Raji (cell line): ENCODE measurements at regions not wholly inside any gene's neighbourhood (a gene's known extent, or its start where the extent isn't known, plus 50 kb on each side); places are given as distances from the start of the nearest gene placed in this dataset.

ENCODE experiments used
- POLR2A ChIP-seq: IDR thresholded peaks from 2 replicates; pipeline ENCODE4 v1.6.1; 2011; ENCODE audit warnings: low read depth, low read length, control low read depth; ENCODE audit not compliant: insufficient read depth

DNA sequence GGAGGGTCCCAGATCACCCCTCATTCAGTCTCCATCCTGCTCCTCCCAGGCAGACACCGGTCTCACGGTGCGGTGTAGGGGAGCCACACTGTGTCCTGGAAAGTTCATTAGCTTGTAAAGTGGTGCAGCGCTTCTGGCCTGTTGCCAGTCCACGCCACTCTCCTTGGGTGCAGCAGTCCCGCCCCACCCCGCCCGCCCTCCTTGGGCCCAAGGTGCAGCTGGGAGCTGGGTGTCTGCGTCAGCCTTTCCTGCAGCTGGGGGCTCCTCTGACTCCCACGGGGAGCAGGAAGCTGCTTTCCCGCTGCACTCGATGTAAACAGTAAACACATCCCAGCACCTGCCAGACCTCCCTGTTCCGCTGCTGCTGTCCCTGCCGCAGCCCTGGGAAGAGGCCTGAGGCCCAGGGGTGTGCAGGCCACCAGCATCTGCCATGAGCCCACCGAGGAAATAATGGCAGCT, 53.8 kb upstream of the ASB18 start:
- no peak for TF ChIP-seq POLR2A

DNA sequence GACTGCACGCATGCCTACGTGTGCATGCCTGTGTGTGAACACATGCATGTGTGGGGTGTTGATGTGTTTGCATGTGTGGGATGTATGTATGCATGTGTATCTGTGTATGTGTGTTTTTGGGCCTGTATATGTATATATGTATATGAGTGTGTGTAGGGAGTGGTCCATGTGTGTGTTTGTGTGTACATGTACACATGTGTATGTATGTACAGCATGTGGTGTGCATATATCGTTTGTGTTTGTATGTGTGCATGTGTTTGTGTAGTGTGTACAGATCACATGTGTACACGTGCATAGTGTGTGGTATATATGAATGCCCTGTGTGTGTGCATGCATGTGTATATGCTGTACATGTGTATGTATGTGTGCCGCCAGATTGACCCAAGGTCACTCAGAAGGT, 54.2 kb upstream of the ASB18 start:
- TF ChIP-seq POLR2A = no peak

DNA sequence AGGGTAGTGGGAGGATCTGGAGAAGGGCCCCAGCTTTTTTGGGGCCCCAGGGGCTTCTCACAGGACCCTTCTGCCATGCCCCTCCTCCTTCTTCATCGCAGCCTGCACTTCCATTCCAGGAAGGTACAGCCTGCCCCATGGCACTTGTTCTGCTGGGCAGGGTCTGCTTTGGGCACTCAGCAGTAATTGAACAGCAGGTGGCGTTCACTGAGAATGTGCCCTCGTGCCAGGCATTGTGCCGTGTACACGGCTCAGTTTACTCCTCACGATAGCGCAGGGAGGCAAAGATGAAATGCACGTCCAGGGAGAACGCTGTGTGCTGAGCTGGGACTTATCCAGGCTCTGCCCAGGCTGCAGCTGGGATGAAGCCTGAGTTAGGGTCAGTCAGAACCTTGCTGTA, 54.8 kb upstream of the ASB18 start:
- no peak for TF ChIP-seq POLR2A

DNA sequence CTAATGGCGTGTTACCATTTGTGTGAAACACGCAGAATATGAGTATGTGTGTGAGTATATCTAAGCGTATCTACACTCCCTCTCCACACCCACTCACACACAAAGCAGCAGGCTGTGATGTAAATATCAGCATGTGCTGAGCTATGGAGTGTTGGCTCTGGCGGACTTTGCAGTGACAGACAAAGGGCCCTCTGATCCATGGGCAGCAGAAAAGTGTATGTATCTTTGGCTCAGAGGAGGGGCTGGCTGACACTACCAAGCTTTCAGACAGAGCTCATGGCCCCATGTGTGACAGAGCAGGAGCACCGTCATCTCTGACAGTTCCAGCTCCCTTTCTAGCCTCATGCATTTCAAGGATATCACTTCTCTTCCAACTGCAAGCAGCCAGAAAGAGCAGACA, 57.2 kb upstream of the ASB18 start:
- no peak for TF ChIP-seq POLR2A

DNA sequence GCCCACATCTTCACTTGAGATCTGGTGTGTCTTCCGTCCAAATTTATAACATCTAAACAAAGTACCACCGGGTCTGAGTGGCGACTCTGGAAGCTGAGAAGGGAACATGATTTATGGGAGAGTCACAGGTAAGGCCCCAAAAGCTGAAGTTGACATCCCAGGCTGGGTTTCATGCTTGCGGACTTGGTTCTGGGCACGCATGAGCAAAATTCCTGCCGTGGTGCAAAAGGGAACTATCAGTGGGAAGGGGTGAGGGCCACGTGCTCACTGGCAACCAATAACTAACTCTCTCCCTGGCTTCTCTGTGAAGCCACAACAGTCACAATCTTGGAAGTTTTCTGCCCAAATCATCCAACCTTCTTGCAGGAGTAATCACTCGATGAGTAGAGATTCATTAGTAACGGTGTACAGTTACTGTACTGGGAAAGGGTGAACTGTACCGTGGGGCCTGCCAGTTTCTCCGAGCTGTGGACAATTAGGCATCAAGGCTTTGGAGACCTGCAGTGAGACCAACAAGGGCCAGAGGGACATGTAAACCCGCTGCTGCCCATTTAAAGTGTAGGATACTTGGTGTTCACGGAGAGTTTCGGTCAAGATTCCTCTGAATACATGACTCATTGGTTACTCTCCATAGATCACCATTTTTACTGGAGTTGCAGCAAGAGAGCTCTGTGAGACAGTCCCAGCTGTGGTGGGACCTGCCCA, 69.4 kb upstream of the ASB18 start:
- no peak for TF ChIP-seq POLR2A

DNA sequence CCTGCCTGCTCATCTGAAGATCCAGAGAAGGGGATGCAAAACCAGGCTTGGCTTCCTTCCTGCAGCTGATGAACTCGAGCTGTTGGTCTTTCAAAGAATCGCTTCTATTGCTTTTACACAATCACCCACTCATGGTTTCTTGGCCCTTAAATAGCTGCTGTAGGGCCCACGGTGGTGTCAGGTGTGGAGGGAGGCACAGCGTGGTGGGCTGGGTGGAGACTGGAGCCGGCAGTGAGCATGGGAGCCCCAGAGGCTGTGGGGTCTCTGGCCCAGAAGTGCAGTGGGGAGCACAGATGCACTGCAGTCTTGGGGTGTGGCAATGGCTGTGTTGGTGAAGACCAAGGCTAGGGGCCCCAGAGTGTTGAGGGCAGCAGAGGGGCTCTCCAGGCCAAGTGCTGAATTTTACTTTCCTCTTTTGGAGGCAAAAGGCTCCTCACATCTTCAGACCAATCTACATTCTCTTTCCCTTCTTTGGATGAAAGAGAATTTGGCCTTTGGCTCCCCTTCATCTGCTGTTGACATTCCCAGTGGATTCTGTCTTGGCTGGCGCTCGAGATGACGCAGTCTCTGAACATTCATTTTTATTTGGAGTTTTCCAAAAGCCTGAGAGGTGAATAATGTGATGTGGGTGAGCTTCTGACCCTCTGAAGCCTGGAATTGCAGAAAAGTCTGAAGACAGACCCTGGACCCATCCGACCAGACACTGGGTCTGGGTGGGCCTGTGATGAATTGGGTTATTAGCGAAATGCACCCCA, 70.1 kb upstream of the ASB18 start:
- TF ChIP-seq POLR2A = no peak

DNA sequence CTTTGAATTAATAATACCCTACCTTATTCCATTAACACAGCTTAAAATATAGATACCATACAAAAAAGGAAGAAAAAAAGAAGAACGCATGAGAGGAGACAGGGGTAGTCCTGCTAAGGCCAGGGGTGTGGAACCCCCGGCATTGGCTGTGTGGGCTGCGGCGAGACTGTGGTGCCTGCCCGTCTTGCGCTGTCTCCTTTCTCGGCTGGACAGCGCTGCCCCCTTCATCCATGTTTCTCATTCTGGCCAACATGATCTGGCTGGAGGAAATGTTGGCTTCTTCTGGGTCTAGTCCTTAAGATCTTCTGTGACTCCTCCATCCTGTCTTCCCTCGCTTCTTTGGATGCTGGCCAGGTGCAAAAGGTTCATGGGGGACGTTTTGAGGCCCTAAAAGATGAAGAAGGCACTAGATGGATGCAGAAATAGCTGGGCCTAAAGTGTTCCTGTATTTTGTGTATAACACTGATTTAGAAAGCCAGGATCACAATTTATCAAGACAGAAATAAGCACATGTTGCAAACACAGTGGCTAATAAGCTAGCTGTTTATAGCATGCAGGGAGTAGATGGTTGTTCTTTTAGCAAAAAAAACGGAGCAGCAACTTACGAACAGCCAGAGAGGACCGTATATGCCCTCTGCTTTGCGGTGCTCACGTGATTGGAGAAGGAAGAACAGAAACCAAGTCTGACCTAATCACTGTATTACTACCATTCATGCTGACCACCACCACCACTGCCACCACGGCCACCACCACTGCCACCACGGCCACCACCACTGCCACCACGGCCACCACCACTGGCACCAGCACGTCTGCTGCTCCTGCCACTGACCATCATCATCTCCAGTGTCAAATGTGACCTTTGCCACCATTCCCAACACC, 71.7 kb upstream of the ASB18 start:
- no peak for TF ChIP-seq POLR2A

DNA sequence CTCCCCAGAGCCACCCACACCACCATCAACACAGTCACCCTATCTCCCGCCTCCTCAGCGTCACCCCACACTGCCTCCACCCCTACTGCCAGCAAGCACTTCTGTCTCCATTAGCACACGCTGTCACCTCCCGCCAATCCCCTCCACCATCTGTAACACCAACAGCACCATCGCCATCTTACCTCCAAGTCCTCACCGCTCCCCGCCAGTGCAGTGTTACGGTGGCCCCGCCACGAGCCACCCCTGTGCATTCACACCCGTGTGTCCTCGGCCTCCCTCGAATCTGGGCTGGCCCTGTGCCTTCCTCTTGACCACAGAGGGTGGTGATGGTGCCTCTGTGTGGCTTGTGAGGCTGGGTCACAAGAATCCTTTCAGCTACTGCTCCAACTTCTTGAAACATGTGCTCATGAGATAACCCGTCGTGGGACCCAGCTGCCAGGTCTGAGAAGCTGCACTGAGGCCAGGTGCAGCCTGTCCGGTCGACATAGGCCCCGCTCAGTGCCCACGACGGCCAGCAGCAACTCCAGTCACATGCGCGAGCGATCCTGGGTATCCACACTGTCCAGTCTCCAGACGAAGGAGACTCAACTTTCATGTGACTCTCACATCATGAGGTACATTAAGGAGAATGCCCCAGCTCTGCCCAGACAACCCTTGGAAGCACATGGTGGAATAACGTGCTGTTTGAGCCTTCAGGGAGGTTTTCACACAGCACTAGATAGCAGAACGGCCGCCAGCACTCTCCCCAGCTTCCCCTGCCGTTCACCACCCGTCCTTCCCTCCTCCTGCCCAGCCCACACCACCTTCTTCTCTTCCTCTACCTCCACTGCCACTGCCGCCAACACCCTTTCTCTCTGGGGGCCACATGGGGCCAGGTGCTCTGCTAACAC, 72.6 kb upstream of the ASB18 start:
- no peak for TF ChIP-seq POLR2A

DNA sequence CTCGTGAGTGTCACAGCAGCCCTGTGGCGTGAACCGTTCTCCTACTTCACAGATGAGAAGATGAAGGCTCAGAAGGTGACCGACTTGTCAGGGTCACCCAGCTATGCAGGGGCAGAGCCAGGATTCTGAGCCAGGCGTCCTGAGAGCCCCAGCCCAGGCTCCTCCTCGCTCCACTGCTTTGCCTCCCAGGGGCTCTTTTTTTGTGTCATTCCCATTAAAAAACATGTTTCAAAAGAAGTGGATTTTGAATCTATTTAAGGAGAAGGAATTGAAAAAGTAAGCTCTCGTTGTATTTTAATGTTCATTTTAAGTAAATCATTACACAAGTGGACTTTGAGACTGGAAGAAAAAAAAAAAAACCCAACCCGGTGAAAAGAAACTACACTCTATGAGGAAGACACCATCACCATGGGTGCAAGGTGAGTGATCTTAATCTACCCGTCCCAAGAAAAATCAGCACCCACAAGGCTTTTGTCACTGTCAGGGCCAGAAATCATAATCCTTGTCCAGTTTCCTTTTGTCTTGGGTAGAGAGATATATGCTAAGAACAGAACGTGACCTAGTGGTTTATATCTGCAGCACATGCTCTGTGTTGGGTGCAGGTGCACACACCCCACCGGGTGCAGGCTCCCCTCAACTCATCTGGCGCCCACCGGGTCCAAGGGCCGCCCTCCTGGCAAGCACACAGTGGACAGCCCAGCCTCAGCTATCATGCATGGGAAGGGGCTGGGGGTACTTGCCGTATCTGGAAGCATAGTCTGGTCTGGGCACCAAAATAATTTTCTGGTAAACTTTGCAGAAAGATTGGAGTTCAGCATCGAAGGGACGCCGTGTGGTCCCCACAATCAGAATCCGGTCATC, 73.5 kb upstream of the ASB18 start:
- TF ChIP-seq POLR2A = no peak

DNA sequence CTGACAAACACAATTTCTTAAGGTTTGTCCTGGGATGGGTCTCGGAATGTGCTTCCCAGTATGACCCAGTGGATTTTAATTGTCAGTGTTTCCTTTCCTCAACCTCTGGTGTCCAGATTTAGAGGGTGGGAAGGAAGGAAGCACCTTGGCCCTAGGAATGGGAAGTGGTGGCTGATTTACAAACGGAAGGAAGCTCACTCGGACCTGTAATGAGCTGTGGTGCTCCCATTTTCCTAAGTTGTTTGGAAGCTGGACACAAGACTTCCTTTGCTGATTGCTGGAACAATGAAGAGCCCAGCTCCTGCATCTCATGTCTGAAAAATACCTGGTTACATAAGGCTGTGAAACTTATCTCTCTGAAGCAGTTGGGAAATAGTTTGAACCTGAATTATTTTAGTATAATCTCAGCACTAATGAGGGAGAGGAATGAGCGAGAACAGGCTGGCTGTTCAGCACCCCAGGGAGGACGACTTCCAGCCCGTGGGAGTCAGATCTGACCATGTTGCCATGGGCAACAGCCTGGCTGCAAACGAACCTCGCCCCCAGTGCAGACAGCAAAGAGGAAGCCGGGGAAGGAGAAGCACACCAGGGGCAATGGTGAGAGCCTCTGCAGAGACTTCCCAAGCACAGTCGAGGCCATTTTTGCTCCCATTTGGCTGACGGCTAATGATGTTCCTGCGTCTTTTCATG, 74.4 kb upstream of the ASB18 start:
- TF ChIP-seq POLR2A = no peak

DNA sequence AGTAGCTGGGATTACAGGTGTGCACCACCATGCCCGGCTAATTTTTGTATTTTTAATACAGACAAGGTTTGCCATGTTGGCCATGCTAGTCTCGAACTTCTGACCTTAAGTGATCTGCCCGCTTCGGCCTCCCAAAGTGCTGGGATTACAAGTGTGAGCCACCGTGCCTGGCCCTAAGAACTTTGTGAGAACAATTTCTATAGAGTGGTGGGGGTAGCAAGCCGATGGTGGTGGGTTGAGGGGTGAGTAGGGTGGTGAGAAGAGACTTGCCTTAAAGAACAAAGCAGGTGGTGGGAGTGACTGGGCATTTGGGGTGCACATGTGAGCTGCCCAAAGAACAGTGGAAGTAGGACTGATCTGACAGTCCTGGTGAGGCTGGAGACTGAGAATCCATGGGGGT, 76.0 kb upstream of the ASB18 start:
- no peak for TF ChIP-seq POLR2A

DNA sequence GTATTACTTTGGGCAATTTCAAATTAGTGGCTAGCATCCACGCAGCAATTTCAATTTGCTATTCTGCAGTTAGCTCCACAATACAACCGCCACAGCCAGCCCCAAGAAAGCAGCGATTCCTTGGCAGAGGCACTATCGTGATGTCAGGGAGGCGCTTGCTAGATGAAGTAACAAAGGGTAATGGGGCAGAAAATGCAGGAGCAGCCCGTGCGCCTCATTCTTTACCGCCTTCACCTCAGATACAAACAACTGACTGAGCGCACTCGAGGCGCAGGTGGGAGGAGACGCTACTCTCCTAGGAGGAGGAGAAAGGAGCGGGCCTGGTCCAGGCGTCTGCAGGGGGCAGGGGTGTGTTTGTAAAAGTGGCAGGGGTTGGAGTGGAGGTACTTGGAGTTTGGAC, 76.9 kb upstream of the ASB18 start:
- TF ChIP-seq POLR2A = no peak

DNA sequence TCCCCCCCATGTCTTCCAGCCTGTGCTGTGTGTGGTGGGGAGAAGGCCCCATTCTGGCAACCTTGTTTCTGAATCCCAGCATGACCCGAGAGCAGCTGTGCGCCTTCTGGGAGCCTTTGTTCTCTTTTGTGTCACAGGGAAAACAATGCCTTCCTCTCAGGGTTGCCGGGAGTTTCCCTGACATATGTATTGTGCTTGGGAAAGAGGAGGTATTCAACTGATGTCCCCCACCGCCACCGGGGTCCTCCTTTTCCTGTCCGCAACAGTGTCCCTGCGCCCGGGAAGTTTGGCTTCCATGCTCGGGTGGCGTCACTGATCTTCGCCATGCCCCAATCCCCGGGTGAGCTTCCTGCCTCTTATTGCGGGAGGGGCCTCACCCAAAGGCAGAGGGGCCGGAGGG, 77.5 kb upstream of the ASB18 start:
- TF ChIP-seq POLR2A = no peak
